HG02571 (cell line): ENCODE measurements at regions not wholly inside any gene's neighbourhood (a gene's known extent, or its start where the extent isn't known, plus 50 kb on each side); places are given as distances from the start of the nearest gene placed in this dataset.
"Not testable (repeated sequence)": the region's sequence is repeated elsewhere in the genome, so short reads cannot be mapped to it uniquely, and the experiment has no call there.

ENCODE experiments used
- ATAC-seq: cut with Tn5 transposase; IDR thresholded peaks from one replicate; pipeline ENCODE4 v1.9.1; 2021; ENCODE audit warnings: mild to moderate bottlenecking, moderate library complexity; ENCODE audit not compliant: unreplicated experiment

GRCh38 chr4:42282081-42282901 is 115.0 kb upstream of the SHISA3 start:
- peak; percentile 59 for ATAC-seq

- no peak for ATAC-seq
Observed at GRCh38 chr4:42284030-42284429, 113.3 kb upstream of the SHISA3 start.

- ATAC-seq = not testable (repeated sequence)
Observed at GRCh38 chr4:42288876-42289275, 108.4 kb upstream of the SHISA3 start.

GRCh38 chr4:42292192-42292591 is 105.1 kb upstream of the SHISA3 start:
- not testable (repeated sequence) for ATAC-seq

GRCh38 chr4:42293967-42294813 is 103.1 kb upstream of the SHISA3 start:
- ATAC-seq = no peak

GRCh38 chr4:42296196-42296595 is 101.1 kb upstream of the SHISA3 start:
- no peak for ATAC-seq

GRCh38 chr4:42302348-42302747 is 94.9 kb upstream of the SHISA3 start:
- no peak for ATAC-seq

GRCh38 chr4:42306221-42307109 is 90.8 kb upstream of the SHISA3 start:
- ATAC-seq = no peak

- ATAC-seq = no peak
Observed at GRCh38 chr4:42308247-42308646, 89.0 kb upstream of the SHISA3 start.

- ATAC-seq = no peak
Observed at GRCh38 chr4:42309361-42310260, 87.7 kb upstream of the SHISA3 start.

- ATAC-seq = no peak
Observed at GRCh38 chr4:42310358-42310757, 86.9 kb upstream of the SHISA3 start.

GRCh38 chr4:42310806-42311205 is 86.5 kb upstream of the SHISA3 start:
- no peak for ATAC-seq

- no peak for ATAC-seq
Observed at GRCh38 chr4:42311591-42311990, 85.7 kb upstream of the SHISA3 start.

GRCh38 chr4:42313420-42313819 is 83.9 kb upstream of the SHISA3 start:
- ATAC-seq = not testable (repeated sequence)

- ATAC-seq = no peak
Observed at GRCh38 chr4:42313872-42314271, 83.4 kb upstream of the SHISA3 start.

- ATAC-seq = no peak
Observed at GRCh38 chr4:42315231-42315630, 82.1 kb upstream of the SHISA3 start.

GRCh38 chr4:42320822-42321388 is 76.4 kb upstream of the SHISA3 start:
- ATAC-seq = peak; percentile 93

GRCh38 chr4:42326040-42326439 is 71.2 kb upstream of the SHISA3 start:
- ATAC-seq = no peak

- ATAC-seq = no peak
Observed at GRCh38 chr4:42326524-42326923, 70.8 kb upstream of the SHISA3 start.

GRCh38 chr4:42327323-42327722 is 70.0 kb upstream of the SHISA3 start:
- no peak for ATAC-seq
